Caco-2 (cell line): ENCODE measurements at regions not wholly inside any gene's neighbourhood (a gene's known extent, or its start where the extent isn't known, plus 50 kb on each side); places are given as distances from the start of the nearest gene placed in this dataset.
"Not testable (repeated sequence)": the region's sequence is repeated elsewhere in the genome, so short reads cannot be mapped to it uniquely, and the experiment has no call there.

Experiments used
- BruUV-seq: library from RNA; stranded (reverse); fragments of 400-500 nt; replicated peaks from 2 replicates; lab custom pipeline; 2021; lab: Mats Ljungman, UMichigan
- CTCF ChIA-PET: fragments of 300-600 bp; sonication (Branson Sonifier 250); formaldehyde crosslinking; loops from one replicate; lab custom pipeline; 2022; ENCODE audit warnings: antibody characterized with exemption; lab: Charles Lee
- POLR2A ChIA-PET: fragments of 300-600 bp; sonication (Branson Sonifier 250); formaldehyde crosslinking; loops from one replicate; lab custom pipeline; 2022; ENCODE audit warnings: antibody characterized with exemption; lab: Charles Lee
- DNase-seq, 2 experiments: peaks; one replicate each; pipeline versions ENCODE4 v3.0.0 to v3.0.0-alpha.2; 2020 to 2022
- H3K27me3 ChIP-seq: replicated peaks from 2 replicates; pipeline ENCODE4 v1.6.0; 2011; ENCODE audit warnings: low read length; ENCODE audit not compliant: control insufficient read depth, insufficient read depth
- H3K36me3 ChIP-seq: 2 replicates; pipeline ENCODE4 v1.5.1; 2011; ENCODE audit warnings: low read length; ENCODE audit not compliant: control insufficient read depth, insufficient read depth
- H3K4me1 ChIP-seq: fragments of 250-450 bp; sonication (Bioruptor Pico); 2 replicates; pipeline ENCODE4 v1.5.1; 2020; ENCODE audit warnings: mild to moderate bottlenecking
- H3K4me3 ChIP-seq: 2 replicates; pipeline ENCODE4 v1.5.1; 2011; ENCODE audit warnings: low read depth, mild to moderate bottlenecking, control low read depth, low read length
- H3K9me3 ChIP-seq: fragments of 250-450 bp; sonication (Bioruptor Pico); 2 replicates; pipeline ENCODE4 v1.5.1; 2020; ENCODE audit warnings: mild to moderate bottlenecking, moderate library complexity
- H3K27ac Mint-ChIP-seq: one replicate; pipeline ENCODE4 v1.8.0; 2022; ENCODE audit warnings: mixed read lengths; ENCODE audit not compliant: unreplicated experiment
- H3K27me3 Mint-ChIP-seq: one replicate; pipeline ENCODE4 v1.8.0; 2022; ENCODE audit warnings: mixed read lengths; ENCODE audit not compliant: insufficient read depth, unreplicated experiment
- H3K36me3 Mint-ChIP-seq: one replicate; pipeline ENCODE4 v1.8.0; 2022; ENCODE audit warnings: mild to moderate bottlenecking, mixed read lengths; ENCODE audit not compliant: insufficient read depth, unreplicated experiment
- H3K4me1 Mint-ChIP-seq: one replicate; pipeline ENCODE4 v1.8.0; 2022; ENCODE audit warnings: low read depth, mixed read lengths; ENCODE audit not compliant: unreplicated experiment
- H3K4me3 Mint-ChIP-seq: one replicate; pipeline ENCODE4 v1.8.0; 2022; ENCODE audit warnings: mild to moderate bottlenecking, moderate library complexity, mixed read lengths; ENCODE audit not compliant: unreplicated experiment
- H3K9me3 Mint-ChIP-seq: one replicate; pipeline ENCODE4 v1.8.0; 2022; ENCODE audit warnings: mixed read lengths; ENCODE audit not compliant: unreplicated experiment
- CTCF ChIP-seq, 2 experiments: fragments of 200-600 bp in 1 of 2; IDR thresholded peaks; 1 replicate in 1 of 2; 2 replicates in 1 of 2; pipeline versions ENCODE4 v1.5.1 to v1.8.0; 2011 to 2022; ENCODE audit warnings: antibody characterized with exemption in 1 of 2, control low read depth in 1 of 2, inconsistent platforms in 1 of 2, low read depth in 1 of 2, low read length in 1 of 2, mild to moderate bottlenecking in 1 of 2, moderate library complexity in 1 of 2; ENCODE audit not compliant: insufficient read depth in 1 of 2, severe bottlenecking in 1 of 2, unreplicated experiment in 1 of 2
- intact Hi-C: fragments of 100-400 bp; cut with micrococcal nuclease; formaldehyde crosslinking; loops from one replicate; pipeline ENCODE4 v1.10.0; 2022; ENCODE audit not compliant: unreplicated experiment

GRCh38 chr3:10729439-10729838, 86.6 kb upstream of the SLC6A11 start:
- Histone ChIP-seq H3K9me3 (peaks cover 13% of the 10 kb centered on the region), H3K4me3 (no peak overlapping the region), H3K4me1 (no peaks in the 10 kb centered on the region), H3K36me3 (no peaks in the 10 kb centered on the region), H3K27me3 (no peaks in the 10 kb centered on the region)
- no peak for DNase-seq
- no peak overlapping the region for H3K4me3 Mint-ChIP-seq
- peaks cover 10% of the 10 kb centered on the region for H3K27me3 Mint-ChIP-seq
- BruUV-seq, result no TSS peak
- no peaks in the 10 kb centered on the region for H3K4me1 Mint-ChIP-seq
- no peak for TF ChIP-seq CTCF (IDR thresholded peaks at IDR 0.05; ENCODE audit: insufficient read depth in 1 of 2, low read depth in 1 of 2, low read length in 1 of 2, severe bottlenecking in 1 of 2, unreplicated experiment in 1 of 2)
- H3K27ac Mint-ChIP-seq, result no peak overlapping the region
- H3K9me3 Mint-ChIP-seq, result peaks cover 38% of the 10 kb centered on the region
- ChIA-PET CTCF (no interaction called here), POLR2A (no interaction called here)
- H3K36me3 Mint-ChIP-seq, result peaks cover 5% of the 10 kb centered on the region
- intact Hi-C loops, result no loop called here

GRCh38 chr3:10732292-10732691, 83.7 kb upstream of the SLC6A11 start:
- Histone ChIP-seq H3K27me3 (no peaks in the 10 kb centered on the region), H3K36me3 (no peaks in the 10 kb centered on the region), H3K4me3 (no peak overlapping the region), H3K4me1 (no peaks in the 10 kb centered on the region), H3K9me3 (peaks cover 13% of the 10 kb centered on the region)
- intact Hi-C loops, result no loop called here
- TF ChIP-seq CTCF (IDR thresholded peaks at IDR 0.05; ENCODE audit: insufficient read depth in 1 of 2, low read depth in 1 of 2, low read length in 1 of 2, severe bottlenecking in 1 of 2, unreplicated experiment in 1 of 2), result no peak
- Mint-ChIP-seq H3K27ac (no peak overlapping the region), H3K27me3 (peaks cover 4% of the 10 kb centered on the region), H3K4me3 (no peak overlapping the region), H3K9me3 (peaks cover 48% of the 10 kb centered on the region), H3K36me3 (no peaks in the 10 kb centered on the region), H3K4me1 (no peaks in the 10 kb centered on the region)
- CTCF ChIA-PET, result no interaction called here
- no peak for DNase-seq
- BruUV-seq, result no TSS peak
- POLR2A ChIA-PET, result interaction anchor here (0.6 kb wide), 1 partner anchor 17 kb away, joined by 3 read pairs; no protein-coding TSS in a partner anchor

- peaks cover 12% of the 10 kb centered on the region for H3K27me3 Mint-ChIP-seq
- peaks cover 48% of the 10 kb centered on the region for H3K9me3 Mint-ChIP-seq
- Histone ChIP-seq H3K4me1 (no peaks in the 10 kb centered on the region), H3K9me3 (peaks cover 13% of the 10 kb centered on the region), H3K36me3 (no peaks in the 10 kb centered on the region), H3K27me3 (no peaks in the 10 kb centered on the region), H3K4me3 (no peak overlapping the region)
- no peaks in the 10 kb centered on the region for H3K4me1 Mint-ChIP-seq
- no peak overlapping the region for H3K27ac Mint-ChIP-seq
- no TSS peak for BruUV-seq
- DNase-seq, result no peak
- no peak for TF ChIP-seq CTCF (IDR thresholded peaks at IDR 0.05; ENCODE audit: insufficient read depth in 1 of 2, low read depth in 1 of 2, low read length in 1 of 2, severe bottlenecking in 1 of 2, unreplicated experiment in 1 of 2)
- H3K36me3 Mint-ChIP-seq, result no peaks in the 10 kb centered on the region
- ChIA-PET POLR2A (no interaction called here), CTCF (no interaction called here)
- intact Hi-C loops, result no loop called here
- H3K4me3 Mint-ChIP-seq, result no peak overlapping the region
Measured at GRCh38 chr3:10733297-10733696, 82.7 kb upstream of the SLC6A11 start.

GRCh38 chr3:10736444-10736843, 79.6 kb upstream of the SLC6A11 start:
- H3K4me1 ChIP-seq, H3K27ac Mint-ChIP-seq, CTCF ChIA-PET, BruUV-seq, DNase-seq, H3K27me3 ChIP-seq, H3K36me3 ChIP-seq, POLR2A ChIA-PET, H3K36me3 Mint-ChIP-seq, H3K4me3 ChIP-seq, H3K4me1 Mint-ChIP-seq, H3K4me3 Mint-ChIP-seq: not testable (repeated sequence)
- peaks cover 13% of the 10 kb centered on the region for H3K9me3 ChIP-seq
- peaks cover 15% of the 10 kb centered on the region for H3K27me3 Mint-ChIP-seq
- peaks cover 38% of the 10 kb centered on the region for H3K9me3 Mint-ChIP-seq
- intact Hi-C loops, result loop anchor here (5.0 kb wide), 1 partner anchor 394 kb away; no protein-coding TSS in a partner anchor
